SK-MEL-5 (cell line): ENCODE measurements at regions not wholly inside any gene's neighbourhood (a gene's known extent, or its start where the extent isn't known, plus 50 kb on each side); places are given as distances from the start of the nearest gene placed in this dataset.
"Not testable (repeated sequence)": the region's sequence is repeated elsewhere in the genome, so short reads cannot be mapped to it uniquely, and the experiment has no call there.

Experiments used
- DNase-seq: peaks from one replicate; pipeline ENCODE4 v3.0.0-alpha.2; 2016; ENCODE audit warnings: low read depth, low spot score
- in situ Hi-C: cut with HindIII; loops from 2 replicates; pipeline ENCODE4 v1.10.0; 2016; ENCODE audit warnings: low sequenced_read_pairs, high pct_unique_total_duplicates, low pct_unique_long_range_greater_than_20kb

- DNase-seq: no peak
- in situ Hi-C loops: no loop called here
Observed at GRCh38 chr12:73110816-73111215, 838.6 kb downstream of the TRHDE start.

GRCh38 chr12:73112035-73112816 is 840.1 kb downstream of the TRHDE start:
- in situ Hi-C loops: no loop called here

GRCh38 chr12:73124480-73124879 is 852.3 kb downstream of the TRHDE start:
- in situ Hi-C loops: no loop called here

More at GRCh38 chr12:73112035-73112816, 840.1 kb downstream of the TRHDE start:
- no peak for DNase-seq

GRCh38 chr12:73125148-73125547 is 853.0 kb downstream of the TRHDE start:
- DNase-seq: no peak
- in situ Hi-C loops: no loop called here

More at GRCh38 chr12:73124480-73124879, 852.3 kb downstream of the TRHDE start:
- DNase-seq: no peak

GRCh38 chr12:73136386-73136785 is 864.2 kb downstream of the TRHDE start:
- in situ Hi-C loops: no loop called here
- DNase-seq: no peak

GRCh38 chr12:73139642-73140041 is 867.5 kb downstream of the TRHDE start:
- in situ Hi-C loops, DNase-seq: not testable (repeated sequence)

GRCh38 chr12:73158341-73158740 is 886.2 kb downstream of the TRHDE start:
- DNase-seq: no peak
- in situ Hi-C loops: no loop called here

- in situ Hi-C loops: no loop called here
Observed at GRCh38 chr12:73159954-73160353, 887.8 kb downstream of the TRHDE start.

GRCh38 chr12:73161970-73162369 is 889.8 kb downstream of the TRHDE start:
- in situ Hi-C loops: no loop called here
- DNase-seq: no peak

More at GRCh38 chr12:73159954-73160353, 887.8 kb downstream of the TRHDE start:
- DNase-seq: no peak

GRCh38 chr12:73180734-73181133 is 908.6 kb downstream of the TRHDE start:
- DNase-seq: no peak
- in situ Hi-C loops: no loop called here

- no peak for DNase-seq
- in situ Hi-C loops: no loop called here
Observed at GRCh38 chr12:73181244-73181643, 909.1 kb downstream of the TRHDE start.

- no peak for DNase-seq
- in situ Hi-C loops: no loop called here
Observed at GRCh38 chr12:73185403-73185802, 913.2 kb downstream of the TRHDE start.

GRCh38 chr12:73186272-73186671 is 914.1 kb downstream of the TRHDE start:
- in situ Hi-C loops: no loop called here
- no peak for DNase-seq

- no peak for DNase-seq
- in situ Hi-C loops: no loop called here
Observed at GRCh38 chr12:73187765-73188164, 915.6 kb downstream of the TRHDE start.

GRCh38 chr12:73210548-73211204 is 938.5 kb downstream of the TRHDE start:
- no peak for DNase-seq
- in situ Hi-C loops: no loop called here

- no peak for DNase-seq
- in situ Hi-C loops: no loop called here
Observed at GRCh38 chr12:73220951-73221350, 948.8 kb downstream of the TRHDE start.

- in situ Hi-C loops: no loop called here
- DNase-seq: no peak
Observed at GRCh38 chr12:73221398-73221797, 949.2 kb downstream of the TRHDE start.

GRCh38 chr12:73221836-73222235 is 949.7 kb downstream of the TRHDE start:
- in situ Hi-C loops: no loop called here
- DNase-seq: no peak

- in situ Hi-C loops: no loop called here
- DNase-seq: no peak
Observed at GRCh38 chr12:73225371-73225937, 953.3 kb downstream of the TRHDE start.
